GM11168 (cell line): ENCODE measurements at regions not wholly inside any gene's neighbourhood (a gene's known extent, or its start where the extent isn't known, plus 50 kb on each side); places are given as distances from the start of the nearest gene placed in this dataset.

Experiments used
- in situ Hi-C: fragments of 300-500 bp; cut with MboI; formaldehyde crosslinking; loops from one replicate; pipeline ENCODE4 v1.12.0; 2022; ENCODE audit warnings: low sequenced_read_pairs; ENCODE audit not compliant: unreplicated experiment

DNA sequence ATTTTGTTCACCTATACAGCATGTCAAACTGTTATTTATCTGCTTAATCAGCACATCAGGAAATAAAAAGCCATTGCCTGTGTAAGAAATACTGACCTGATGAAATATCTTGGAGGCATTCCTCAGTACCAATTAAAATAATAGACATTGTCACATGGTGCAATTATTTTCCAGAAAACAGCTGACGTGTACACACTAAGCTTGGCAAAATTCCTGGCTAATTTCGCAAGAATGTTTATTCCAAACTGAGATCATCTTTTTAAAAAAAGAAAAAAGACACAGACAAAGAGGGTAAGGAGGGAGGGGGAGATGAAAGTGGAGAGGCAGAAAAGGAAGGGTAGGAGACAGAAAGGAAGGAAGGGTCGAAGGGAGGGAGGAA is 61.9 kb upstream of the NFKB1 start:
- in situ Hi-C loops, result no loop called here

DNA sequence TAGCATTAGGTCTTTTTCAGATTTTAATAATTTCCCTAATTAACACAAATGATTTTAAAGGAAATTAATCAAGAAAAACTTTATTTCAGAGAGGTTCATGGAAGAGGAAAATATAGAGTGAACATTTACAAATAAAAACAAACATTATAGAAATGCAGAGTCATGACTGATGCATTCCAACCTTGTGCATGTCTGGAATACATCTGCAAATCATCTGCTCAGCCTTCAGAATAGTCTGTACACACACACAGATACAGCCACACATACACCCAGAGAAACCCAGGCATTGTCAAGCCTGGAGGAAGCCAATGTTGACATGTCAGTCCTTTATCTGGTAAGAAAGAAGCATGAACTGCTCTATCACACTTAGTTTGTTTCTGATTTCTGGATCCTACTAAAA is 61.3 kb upstream of the NFKB1 start:
- in situ Hi-C loops, result loop anchor here (5.0 kb wide), 1 partner anchor 562 kb away; no protein-coding TSS in a partner anchor

DNA sequence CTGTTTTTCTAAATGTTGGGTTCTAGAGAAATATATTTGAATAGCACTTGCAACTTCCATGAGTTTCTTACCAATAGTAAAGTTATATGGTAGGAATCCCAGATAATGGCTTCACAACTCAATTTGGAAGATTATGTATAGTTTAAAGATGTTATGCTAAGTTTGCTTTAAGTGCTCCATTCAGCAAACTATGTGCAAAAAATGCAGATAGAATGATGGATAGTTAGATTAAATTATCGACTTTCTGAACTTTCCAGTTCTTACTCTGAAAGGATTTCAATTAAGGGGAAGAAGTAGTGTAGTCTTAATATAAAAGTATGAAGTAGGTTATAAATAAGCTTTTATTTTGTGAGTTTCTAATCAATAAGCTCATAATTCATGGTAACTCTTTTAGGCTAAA is 60.7 kb upstream of the NFKB1 start:
- in situ Hi-C loops, result loop anchor here (5.0 kb wide), 1 partner anchor 562 kb away; no protein-coding TSS in a partner anchor

DNA sequence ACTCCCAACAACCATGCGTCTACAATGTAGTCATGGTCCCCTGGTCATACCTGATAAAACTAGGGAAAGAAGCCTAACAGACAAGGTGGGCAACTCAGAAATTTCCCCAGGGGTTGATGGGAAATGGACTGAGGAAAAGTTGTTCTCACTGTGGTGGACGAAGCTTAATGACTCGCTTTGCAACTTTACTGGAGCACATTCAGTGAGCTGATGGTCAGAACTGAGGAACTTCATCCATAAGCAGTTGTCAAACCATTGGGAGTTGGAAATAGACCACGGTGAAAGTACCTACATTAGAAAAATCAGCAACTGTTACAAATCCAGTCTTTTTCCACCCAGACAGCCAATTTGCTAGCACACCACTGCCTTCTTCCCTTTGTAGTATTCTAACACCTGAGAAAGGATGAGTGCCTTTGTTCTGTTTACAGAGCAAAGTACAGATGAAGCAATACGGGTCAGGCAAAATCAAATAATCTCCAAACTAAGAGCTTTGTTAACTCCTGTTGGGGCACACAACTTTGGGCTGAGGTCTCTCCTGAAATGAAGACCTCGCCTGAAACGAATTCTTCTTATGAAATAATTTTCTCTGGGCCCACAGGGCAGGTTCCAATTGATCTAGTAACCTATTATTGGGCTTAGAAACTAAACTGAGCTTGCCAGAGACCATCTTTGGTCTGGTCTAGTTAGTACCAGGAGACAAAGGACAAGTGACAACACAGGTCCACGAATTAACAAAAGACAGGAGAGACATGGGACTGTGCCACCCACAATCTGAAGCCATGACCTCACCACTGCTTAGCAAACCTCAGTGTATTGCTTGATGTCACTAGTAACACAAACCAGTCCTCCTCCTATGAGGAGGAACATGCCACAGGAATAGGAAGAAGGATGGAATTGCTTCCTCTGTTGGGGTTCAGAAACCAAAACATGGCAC is 58.9 kb upstream of the NFKB1 start:
- in situ Hi-C loops, result loop anchor here (5.0 kb wide), 1 partner anchor 560 kb away; no protein-coding TSS in a partner anchor

DNA sequence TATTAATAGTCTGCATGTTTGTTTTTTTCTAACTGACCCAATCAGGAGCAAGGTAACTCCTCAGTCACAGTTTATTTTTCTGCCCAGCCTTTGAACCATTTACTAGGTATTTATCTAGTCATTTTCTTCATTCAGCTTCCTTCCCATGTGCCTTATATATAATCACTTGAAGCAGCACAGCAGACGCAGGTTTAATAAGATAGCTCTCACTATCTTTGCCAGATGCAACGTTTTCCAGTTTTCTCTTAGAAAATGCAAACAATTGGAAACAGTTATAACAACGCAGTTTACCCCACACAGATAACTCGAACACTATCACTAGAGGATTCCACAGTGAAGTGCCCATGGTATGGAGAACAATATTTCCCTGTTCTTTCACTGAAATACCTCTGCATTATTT is 56.4 kb upstream of the NFKB1 start:
- in situ Hi-C loops, result loop anchor here (5.0 kb wide), 1 partner anchor 558 kb away; no protein-coding TSS in a partner anchor

DNA sequence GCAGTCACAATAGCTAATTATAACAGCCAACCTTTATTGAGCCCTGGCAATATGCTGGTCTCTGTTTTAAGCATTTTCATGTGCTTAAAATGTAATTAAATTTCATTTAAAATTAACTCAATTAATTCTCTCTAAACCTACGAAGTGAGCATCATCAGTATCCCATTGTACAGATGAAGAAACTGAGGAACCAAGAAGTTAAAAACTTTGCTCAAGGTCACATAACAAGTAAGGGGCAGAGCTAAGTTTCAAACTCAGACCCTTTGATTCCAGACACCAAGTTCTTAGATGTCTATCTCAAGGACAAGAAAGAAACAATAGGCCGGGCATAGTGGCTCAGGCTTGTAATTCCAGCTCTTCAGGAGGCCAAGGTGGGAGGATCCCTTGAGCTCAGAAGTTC is 55.9 kb upstream of the NFKB1 start:
- in situ Hi-C loops, result no loop called here

DNA sequence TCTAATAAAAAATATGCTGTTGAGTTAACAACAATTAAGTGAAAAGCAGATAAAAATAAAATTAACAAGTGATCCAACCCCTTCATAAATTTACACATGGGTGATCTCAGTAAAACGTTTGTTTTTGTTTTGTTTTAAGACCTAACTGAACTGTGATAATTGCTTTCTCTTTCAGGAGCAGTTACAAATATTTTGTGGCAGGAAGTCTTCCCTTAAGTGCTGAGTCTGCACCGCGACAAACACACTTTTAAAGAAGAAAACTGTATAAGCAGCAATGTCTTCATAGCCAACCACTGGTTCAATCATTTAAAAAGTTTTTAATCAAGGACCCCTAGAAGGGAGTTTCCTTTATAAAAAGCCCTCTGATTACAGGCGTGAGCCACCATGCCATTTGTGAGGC is 53.7 kb upstream of the NFKB1 start:
- in situ Hi-C loops, result no loop called here

DNA sequence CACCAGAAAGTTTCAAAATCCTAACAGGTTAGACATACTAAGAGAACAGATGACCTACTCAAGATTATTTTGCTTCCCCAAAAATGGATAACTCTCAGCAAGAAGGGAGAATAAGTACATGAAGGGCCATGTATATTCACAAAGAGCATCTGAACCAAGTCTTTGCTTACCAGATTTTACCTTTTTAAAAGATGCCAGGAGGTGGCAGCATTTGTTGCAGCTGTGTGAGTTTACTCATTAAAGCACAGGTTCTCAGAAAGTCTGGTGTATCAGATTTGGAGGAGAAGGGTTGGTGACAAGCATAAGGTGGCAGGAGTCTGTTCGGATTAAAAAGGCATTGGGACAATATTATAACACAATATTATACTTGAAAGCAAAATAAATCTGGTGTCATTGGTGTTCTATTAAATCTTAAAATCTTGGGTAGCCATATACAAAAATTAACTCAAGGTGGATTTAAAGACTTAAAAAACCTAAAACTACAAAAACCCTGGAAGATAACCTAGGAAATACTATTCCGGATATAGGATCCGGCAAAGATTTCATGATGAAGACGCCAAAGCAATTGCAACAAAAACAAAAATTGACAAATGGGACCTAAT is 51.3 kb upstream of the NFKB1 start:
- in situ Hi-C loops, result loop anchor here (5.0 kb wide), 1 partner anchor 162 kb away; no protein-coding TSS in a partner anchor

DNA sequence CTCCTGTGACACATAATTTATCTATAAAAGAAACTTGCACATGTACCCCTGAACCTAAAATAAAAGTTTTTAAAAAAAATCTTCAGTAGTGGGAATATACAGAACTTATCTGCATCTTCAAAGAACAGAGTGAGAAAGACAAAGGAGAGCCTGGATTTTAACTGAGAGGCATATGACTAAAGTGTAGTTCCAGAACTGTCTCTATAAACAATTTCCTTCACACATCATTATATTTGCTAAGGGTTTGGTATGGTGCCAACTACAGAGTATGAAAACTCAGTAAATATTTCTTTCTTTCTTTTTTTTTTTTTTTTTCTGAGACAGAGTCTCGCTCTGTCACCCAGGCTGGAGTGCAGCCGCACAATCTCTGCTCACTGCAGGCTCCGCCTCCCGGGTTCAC is 49.9 kb upstream of the NFKB1 start:
- in situ Hi-C loops, result loop anchor here (5.0 kb wide), 1 partner anchor 161 kb away; no protein-coding TSS in a partner anchor
